HCT116 (cell line): ENCODE measurements at regions not wholly inside any gene's neighbourhood (a gene's known extent, or its start where the extent isn't known, plus 50 kb on each side); places are given as distances from the start of the nearest gene placed in this dataset.
A peak's percentile ranks its signal among the peaks of the same experiment; 100 is the strongest.

Experiments used
- ATAC-seq: fragments of 200-7000 bp; cut with Tn5 transposase; 2 replicates; pipeline ENCODE4 v1.9.1; 2020; ENCODE audit warnings: mild to moderate bottlenecking, moderate library complexity
- BruUV-seq: library from RNA; stranded (reverse); fragments of 400-500 nt; replicated peaks from 2 replicates; lab custom pipeline; 2021; lab: Mats Ljungman, UMichigan
- CTCF ChIA-PET: fragments of 300-600 bp; sonication (Branson Sonifier 250); formaldehyde crosslinking; loops from one replicate; lab custom pipeline; 2021; ENCODE audit warnings: antibody characterized with exemption; lab: Charles Lee
- POLR2A ChIA-PET: fragments of 300-600, 350-600 bp; sonication (Branson Sonifier 250); formaldehyde crosslinking; loops from one replicate; lab custom pipeline; 2021; ENCODE audit warnings: antibody characterized with exemption; lab: Charles Lee
- RAD21 ChIA-PET, 2 experiments: fragments of 300-600 bp; sonication (Branson Sonifier 250); formaldehyde crosslinking; loops; one replicate each; lab custom pipeline; 2023; ENCODE audit warnings: low total read pairs in 2 of 2; ENCODE audit not compliant: uncharacterized antibody in 2 of 2, unreplicated experiment in 2 of 2, low non-redundant PET in 1 of 2; lab: Charles Lee
- DNase-seq: peaks from one replicate; pipeline ENCODE4 v3.0.0-alpha.2; 2010; ENCODE audit warnings: low read depth, low spot score
- H2AFZ ChIP-seq: fragments of 200-600 bp; shearing (Covaris generic), sonication (generic); 2 replicates; pipeline ENCODE4 v1.6.1; 2017; ENCODE audit warnings: low read depth, mixed run types, mixed read lengths, antibody characterized with exemption, low read length; ENCODE audit not compliant: poor library complexity, severe bottlenecking
- H3K27ac ChIP-seq: 2 replicates; pipeline ENCODE4 v1.5.1; 2012; ENCODE audit warnings: low read depth, low read length
- H3K27me3 ChIP-seq: fragments of 200-600 bp; sonication (generic); 2 replicates; pipeline ENCODE4 v1.6.1; 2016; ENCODE audit warnings: mixed run types, low read length, mixed read lengths; ENCODE audit not compliant: insufficient read depth
- H3K36me3 ChIP-seq, 2 experiments: fragments of 200-500 bp in 1 of 2; fragments of 200-600 bp in 1 of 2; sonication (Bioruptor generic) in 1 of 2; sonication (generic) in 1 of 2; 2 replicates each; pipeline versions ENCODE4 v1.5.1 to v1.6.1; 2014 to 2016; ENCODE audit warnings: low read length in 2 of 2, inconsistent platforms in 1 of 2, mixed read lengths in 1 of 2, mixed run types in 1 of 2; ENCODE audit not compliant: insufficient read depth in 2 of 2, control insufficient read depth in 1 of 2
- H3K4me1 ChIP-seq, 2 experiments: fragments of 200-600 bp in 1 of 2; sonication (generic) in 1 of 2; 2 replicates each; pipeline versions ENCODE4 v1.5.1 to v1.6.1; 2012 to 2017; ENCODE audit warnings: low read length in 2 of 2, inconsistent platforms in 1 of 2, mild to moderate bottlenecking in 1 of 2, mixed read lengths in 1 of 2, mixed run types in 1 of 2, moderate library complexity in 1 of 2; ENCODE audit not compliant: insufficient read depth in 2 of 2, control insufficient read depth in 1 of 2
- H3K4me2 ChIP-seq: fragments of 200-600 bp; sonication (generic); 2 replicates; pipeline ENCODE4 v1.6.1; 2017; ENCODE audit warnings: mixed run types, low read length, mixed read lengths
- H3K4me3 ChIP-seq, 2 experiments: fragments of 200-600 bp in 1 of 2; sonication (generic) in 1 of 2; replicated peaks in 1 of 2; 2 replicates each; pipeline ENCODE4 v1.5.1; 2011 to 2016; ENCODE audit warnings: low read length in 2 of 2, control low read depth in 1 of 2, low read depth in 1 of 2, mild to moderate bottlenecking in 1 of 2, mixed read lengths in 1 of 2, mixed run types in 1 of 2
- H3K79me2 ChIP-seq: fragments of 200-600 bp; sonication (generic); 2 replicates; pipeline ENCODE4 v1.6.1; 2017; ENCODE audit warnings: mild to moderate bottlenecking, mixed run types, low read length, moderate library complexity, mixed read lengths; ENCODE audit not compliant: insufficient read depth
- H3K9ac ChIP-seq: fragments of 200-600 bp; sonication (generic); 2 replicates; pipeline ENCODE4 v1.6.1; 2016; ENCODE audit warnings: low read length, mixed read lengths
- H3K9me2 ChIP-seq: fragments of 200-600 bp; sonication (generic), shearing (Covaris generic); 2 replicates; pipeline ENCODE4 v1.6.1; 2017; ENCODE audit warnings: mixed run types, mild to moderate bottlenecking, moderate library complexity; ENCODE audit not compliant: insufficient read depth
- H3K9me3 ChIP-seq, 2 experiments: fragments of 200-500 bp in 1 of 2; fragments of 200-600 bp in 1 of 2; sonication (Bioruptor generic) in 1 of 2; sonication (generic) in 1 of 2; 2 replicates each; pipeline ENCODE4 v1.6.1; 2014 to 2017; ENCODE audit warnings: low read length in 2 of 2, mixed read lengths in 2 of 2, inconsistent platforms in 1 of 2, low read depth in 1 of 2, mild to moderate bottlenecking in 1 of 2, mixed run types in 1 of 2, moderate library complexity in 1 of 2; ENCODE audit not compliant: control insufficient read depth in 1 of 2, insufficient read depth in 1 of 2
- H4K20me1 ChIP-seq: fragments of 200-600 bp; sonication (generic), shearing (Covaris generic); 2 replicates; pipeline ENCODE4 v1.6.1; 2017; ENCODE audit warnings: mixed run types, mild to moderate bottlenecking, moderate library complexity; ENCODE audit not compliant: insufficient read depth
- CBX3 ChIP-seq: IDR thresholded peaks from 2 replicates; pipeline ENCODE4 v1.6.1; 2012; ENCODE audit warnings: low read depth
- CEBPB ChIP-seq: IDR thresholded peaks from 2 replicates; pipeline ENCODE4 v1.6.1; 2012; ENCODE audit warnings: low read depth
- ELF1 ChIP-seq: IDR thresholded peaks from 2 replicates; pipeline ENCODE4 v1.6.1; 2012; ENCODE audit warnings: low read depth, borderline replicate concordance
- FOSL1 ChIP-seq: IDR thresholded peaks from 2 replicates; pipeline ENCODE4 v1.6.1; 2012; ENCODE audit warnings: low read depth
- JUND ChIP-seq: IDR thresholded peaks from 2 replicates; pipeline ENCODE4 v1.6.1; 2012
- POLR2AphosphoS5 ChIP-seq: IDR thresholded peaks from 2 replicates; pipeline ENCODE4 v1.6.1; 2011; ENCODE audit warnings: mild to moderate bottlenecking, low read depth, low read length, moderate library complexity
- REST ChIP-seq: IDR thresholded peaks from 2 replicates; pipeline ENCODE4 v1.6.1; 2012; ENCODE audit warnings: low read depth
- SIN3A ChIP-seq: IDR thresholded peaks from 2 replicates; pipeline ENCODE4 v1.6.1; 2012; ENCODE audit warnings: low read depth
- SP1 ChIP-seq: IDR thresholded peaks from 2 replicates; pipeline ENCODE4 v1.6.1; 2012; ENCODE audit warnings: low read depth
- SRF ChIP-seq: IDR thresholded peaks from 2 replicates; pipeline ENCODE4 v1.6.1; 2012; ENCODE audit warnings: low read depth
- TCF7L2 ChIP-seq: IDR thresholded peaks from 2 replicates; pipeline ENCODE4 v1.7.0; 2011; ENCODE audit warnings: borderline replicate concordance, inconsistent platforms; ENCODE audit not compliant: insufficient read depth, insufficient read length; ENCODE audit errors: extremely low read depth
- YY1 ChIP-seq: IDR thresholded peaks from 2 replicates; pipeline ENCODE4 v1.6.1; 2011; ENCODE audit warnings: low read length, low read depth, moderate library complexity, mild to moderate bottlenecking; ENCODE audit not compliant: insufficient replicate concordance; ENCODE audit errors: extremely low read depth
- ZBTB33 ChIP-seq: IDR thresholded peaks from 2 replicates; pipeline ENCODE4 v1.6.1; 2011; ENCODE audit warnings: mild to moderate bottlenecking, low read length, moderate library complexity; ENCODE audit not compliant: insufficient replicate concordance; ENCODE audit errors: extremely low read depth
- ZNF274 ChIP-seq: fragments of 200-500 bp; sonication (Bioruptor generic); IDR thresholded peaks from 2 replicates; pipeline ENCODE4 v1.6.1; 2014; ENCODE audit warnings: mild to moderate bottlenecking, low read depth, low read length, inconsistent platforms
- intact Hi-C: fragments of 100-400 bp; cut with micrococcal nuclease; formaldehyde crosslinking; loops from 2 replicates; pipeline ENCODE4 v1.10.0; 2022

DNA sequence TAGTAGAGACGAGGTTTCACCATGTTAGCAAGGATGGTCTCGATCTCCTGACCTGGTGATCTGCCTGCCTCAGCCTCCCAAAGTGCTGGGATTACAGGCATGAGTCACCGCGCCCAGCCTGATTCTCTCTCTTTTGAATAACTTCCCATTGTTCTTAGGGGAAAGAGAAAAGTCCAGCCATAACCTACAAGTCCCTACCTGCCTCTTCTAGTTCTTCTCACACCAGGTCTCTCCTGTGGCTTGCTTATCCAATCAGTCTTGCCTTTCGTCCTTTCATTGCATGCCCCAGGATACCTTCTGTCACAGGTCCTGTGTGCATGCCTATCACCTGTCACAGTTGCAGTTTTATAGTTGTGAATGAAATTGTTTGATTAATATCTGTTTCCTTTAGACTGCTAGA is 148.1 kb downstream of the SLC4A3 start:
- ATAC-seq (no peak), DNase-seq (no peak)
- BruUV-seq: no TSS peak
- ChIA-PET RAD21 (no interaction called here), POLR2A (no interaction called here), CTCF (no interaction called here)
- H3K4me2 ChIP-seq: no peak overlapping the region
- no peaks in the 10 kb centered on the region for H4K20me1 ChIP-seq
- H3K9me3 ChIP-seq: no peaks in the 10 kb centered on the region
- H3K9ac ChIP-seq: no peak overlapping the region
- no peak overlapping the region for H3K27ac ChIP-seq
- TF ChIP-seq ELF1 (no peak), SRF (no peak), FOSL1 (no peak)
- no peak overlapping the region for H3K4me3 ChIP-seq
- peaks cover 29% of the 10 kb centered on the region for H3K79me2 ChIP-seq
- H3K36me3 ChIP-seq: peaks cover 0 to 10% of the 10 kb centered on the region in 2 experiments; a peak in 1 of 4 replicates
- no peaks in the 10 kb centered on the region for H3K4me1 ChIP-seq
- H2AFZ ChIP-seq: no peak overlapping the region
- H3K9me2 ChIP-seq: no peaks in the 10 kb centered on the region
- no peaks in the 10 kb centered on the region for H3K27me3 ChIP-seq
- intact Hi-C loops: no loop called here

GRCh38 chr2:219777388-219777787 is 150.0 kb downstream of the SLC4A3 start:
- no TSS peak for BruUV-seq
- CTCF ChIA-PET: no interaction called here
- no peak overlapping the region for H3K27ac ChIP-seq
- H2AFZ ChIP-seq: no peak overlapping the region
- TF ChIP-seq SP1 (no peak), POLR2AphosphoS5 (no peak), YY1 (no peak), ZNF274 (no peak), CBX3 (no peak), ELF1 (no peak), JUND (no peak), TCF7L2 (no peak), REST (no peak), SIN3A (no peak), CEBPB (no peak), ZBTB33 (no peak), FOSL1 (no peak)
- no peak overlapping the region for H3K4me2 ChIP-seq
- H3K9ac ChIP-seq: no peak overlapping the region
- no peaks in the 10 kb centered on the region for H3K4me1 ChIP-seq
- POLR2A ChIA-PET: no interaction called here
- RAD21 ChIA-PET: no interaction called here
- no peaks in the 10 kb centered on the region for H3K9me2 ChIP-seq
- no peak overlapping the region for H3K4me3 ChIP-seq
- intact Hi-C loops: no loop called here
- no peaks in the 10 kb centered on the region for H4K20me1 ChIP-seq
- DNase-seq (no peak), ATAC-seq (peak; percentile 30; the same call in 1 of the 2 replicates)
- H3K79me2 ChIP-seq: peaks cover 32% of the 10 kb centered on the region
- peaks cover 0 to 9% of the 10 kb centered on the region in 2 experiments; a peak in 1 of 4 replicates for H3K36me3 ChIP-seq
- no peaks in the 10 kb centered on the region for H3K9me3 ChIP-seq
- no peaks in the 10 kb centered on the region for H3K27me3 ChIP-seq
